Activated CD4-positive, CD25-positive, alpha-beta regulatory T cell treated with anti-CD3 and anti-CD28 coated beads, Interleukin-2, amount 50 U/mL, for 72 hours (primary cell): ENCODE measurements at regions not wholly inside any gene's neighbourhood (a gene's known extent, or its start where the extent isn't known, plus 50 kb on each side); places are given as distances from the start of the nearest gene placed in this dataset.

Source experiments
- DNase-seq: peaks from one replicate; pipeline ENCODE4 v3.0.0; 2021

DNA sequence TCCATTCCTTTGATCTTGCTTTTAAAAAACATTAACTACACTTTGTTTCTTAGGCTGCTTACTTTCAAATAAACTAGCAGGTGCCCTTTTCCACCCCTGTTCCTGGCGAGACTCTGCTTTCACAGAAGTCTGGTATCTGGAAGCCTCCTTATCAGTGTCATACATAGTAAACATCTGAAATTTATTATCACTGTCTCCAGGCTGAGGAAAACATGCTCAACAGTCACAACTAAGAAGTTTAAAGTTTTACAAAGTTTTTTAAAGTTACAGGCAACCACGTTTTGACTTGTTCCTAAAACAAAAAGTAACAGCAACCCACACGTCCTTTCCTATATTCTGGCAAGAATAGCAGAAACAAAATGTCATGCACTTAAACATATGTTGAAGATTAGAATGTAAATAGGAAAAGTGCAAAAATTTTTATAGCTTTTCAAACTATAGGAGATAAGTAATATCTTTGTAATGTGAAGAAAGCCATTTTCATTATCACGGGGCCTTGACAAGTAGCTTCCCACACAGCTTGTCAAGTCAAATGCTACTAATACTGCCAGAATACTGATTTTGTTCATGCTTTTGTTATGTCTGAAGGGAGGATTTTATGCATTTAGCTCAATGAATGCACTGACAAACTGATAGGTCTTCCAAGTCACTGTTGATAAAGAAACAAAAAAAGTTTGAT lies 275.2 kb upstream of the KCNMB2 start:
- no peak for DNase-seq

DNA sequence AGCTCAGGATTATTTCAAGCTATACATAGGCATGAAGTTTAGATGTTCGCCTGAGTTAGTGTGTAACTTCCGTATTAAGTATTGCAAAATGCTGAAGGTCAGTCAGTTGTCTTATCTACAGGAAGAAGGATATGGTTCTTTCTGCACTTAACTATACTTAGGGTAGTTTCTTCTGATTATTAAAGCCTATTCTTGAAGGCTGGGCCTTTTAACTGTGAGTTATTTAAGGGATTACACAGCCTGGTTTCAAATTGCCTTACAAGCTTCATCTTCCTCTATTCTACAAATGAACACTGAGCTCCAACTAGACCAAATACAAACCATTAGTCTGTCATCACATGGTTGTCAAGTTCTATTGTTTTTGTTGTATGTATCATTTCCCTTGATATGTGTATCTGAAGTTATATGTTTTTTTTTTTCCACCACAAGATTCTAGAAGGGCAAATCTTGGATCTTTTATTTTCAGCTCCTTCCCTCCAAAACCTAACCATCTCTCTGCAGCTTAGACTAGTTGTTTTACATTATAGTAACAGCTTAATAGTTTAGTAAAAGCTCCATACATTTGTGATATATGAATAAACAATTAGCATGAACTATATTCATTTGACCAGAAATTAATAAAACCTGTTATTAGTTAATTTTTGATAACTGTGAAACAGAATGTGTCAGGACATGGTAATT lies 272.9 kb upstream of the KCNMB2 start:
- no peak for DNase-seq

DNA sequence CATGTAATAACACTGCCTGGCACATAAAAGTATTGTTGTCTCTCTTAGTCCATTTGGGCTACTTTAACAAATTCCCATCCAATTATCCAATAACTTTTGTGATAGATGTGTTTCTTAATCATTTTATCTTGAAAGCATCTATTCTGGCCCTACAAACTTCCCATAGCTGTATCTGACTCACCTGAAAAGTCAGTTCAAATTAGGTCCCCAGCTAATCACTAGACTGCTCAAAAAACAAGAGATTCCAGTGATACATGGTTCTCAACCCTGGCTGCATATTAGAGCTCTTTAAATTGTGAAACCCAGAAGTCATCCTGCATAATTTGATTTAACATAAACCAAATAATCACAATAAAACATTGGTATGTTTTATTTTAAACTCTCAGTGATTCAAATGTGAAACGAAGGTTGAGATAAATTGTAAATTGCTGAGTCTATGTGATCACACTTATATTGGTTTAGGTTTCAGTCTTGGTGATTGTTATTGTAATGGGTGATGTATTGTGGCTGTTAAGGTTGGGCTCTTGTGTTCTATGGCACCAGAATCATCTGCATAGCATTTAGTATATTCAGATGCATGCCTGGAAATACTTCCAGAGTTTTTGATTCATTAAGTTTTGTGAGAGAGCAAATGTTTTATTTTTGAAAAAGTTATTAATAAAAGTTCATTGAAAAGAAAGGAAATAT lies 268.9 kb upstream of the KCNMB2 start:
- no peak for DNase-seq

- no peak for DNase-seq
Observed at GRCh38 chr3:178270838-178271237, 265.4 kb upstream of the KCNMB2 start.

GRCh38 chr3:178271740-178272387 lies 264.4 kb upstream of the KCNMB2 start:
- DNase-seq: no peak

DNA sequence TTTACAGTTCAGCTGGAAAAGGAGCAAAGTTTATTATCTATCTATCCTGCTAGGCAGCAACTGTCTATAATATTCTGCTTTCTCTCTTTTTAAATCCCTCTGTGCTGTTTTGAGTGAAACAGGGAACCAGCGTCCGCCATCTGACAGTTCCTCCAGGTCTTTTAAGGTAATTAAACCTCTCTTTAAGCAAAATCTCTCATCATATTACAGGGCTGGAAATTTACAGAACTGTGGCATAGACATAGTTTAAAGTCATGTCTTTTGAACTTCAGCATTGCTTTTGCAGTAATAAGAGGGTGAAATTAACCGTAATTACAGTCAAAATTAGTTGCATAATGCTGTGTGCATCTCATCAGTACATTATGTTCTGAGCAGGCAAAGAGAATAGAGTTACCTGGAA lies 263.4 kb upstream of the KCNMB2 start:
- no peak for DNase-seq

DNA sequence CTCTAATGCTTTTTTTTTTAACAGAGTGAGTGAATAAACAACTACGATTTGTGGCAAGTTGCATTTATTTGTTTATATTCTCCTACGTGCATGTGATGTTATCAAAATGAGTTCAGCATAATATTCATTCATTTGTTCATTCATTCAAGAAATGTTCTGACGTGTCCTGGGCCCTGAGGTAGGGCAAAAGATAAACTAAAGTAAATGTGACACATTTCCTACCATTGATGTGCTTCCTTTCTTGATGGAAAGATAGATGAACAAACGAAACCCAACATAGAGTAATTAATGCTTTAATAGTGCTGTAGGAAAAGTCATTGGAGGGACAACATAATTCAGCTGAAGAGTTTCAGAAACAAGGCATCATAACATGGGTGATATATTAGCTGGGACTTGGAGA lies 261.5 kb upstream of the KCNMB2 start:
- DNase-seq: no peak

- no peak for DNase-seq
Observed at GRCh38 chr3:178275311-178275710, 260.9 kb upstream of the KCNMB2 start.

DNA sequence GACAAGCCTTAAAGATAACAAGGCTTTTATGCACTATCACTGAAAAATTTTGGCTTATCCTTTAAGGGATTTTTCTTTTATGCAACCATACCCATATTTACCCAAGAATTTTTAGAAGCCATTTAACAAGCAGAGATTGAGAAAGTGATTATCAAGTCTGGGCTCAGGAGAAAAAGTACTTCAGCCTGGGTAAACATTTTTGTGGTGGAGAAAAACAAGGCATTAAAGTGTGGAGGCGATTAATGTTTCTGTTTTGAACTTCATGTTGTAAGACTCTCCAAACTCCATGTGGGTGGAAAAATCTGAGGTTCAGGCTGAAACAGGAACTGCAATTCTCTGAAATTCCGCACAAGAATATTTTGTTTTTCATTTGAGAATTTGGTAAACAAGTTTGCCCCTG lies 260.4 kb upstream of the KCNMB2 start:
- DNase-seq: no peak

DNA sequence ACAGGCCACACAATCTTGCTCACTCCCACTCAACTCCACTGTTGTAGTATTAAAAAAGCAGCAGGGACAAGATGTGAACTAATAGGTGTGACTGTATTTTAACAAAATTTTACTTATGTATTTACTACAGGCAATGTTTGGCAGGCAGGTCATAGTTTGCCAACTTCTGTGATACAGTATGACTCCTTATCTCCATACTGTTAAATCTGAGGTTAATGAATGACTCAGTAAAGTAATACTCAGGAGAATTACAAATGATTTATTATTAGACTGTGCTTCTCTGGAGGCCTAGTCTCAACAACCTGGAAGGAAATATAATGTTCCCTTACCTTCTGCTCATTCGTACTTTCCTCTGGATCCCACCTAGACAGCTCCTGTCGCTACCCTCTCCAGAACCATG lies 258.6 kb upstream of the KCNMB2 start:
- DNase-seq: no peak

GRCh38 chr3:178283561-178283960 lies 252.7 kb upstream of the KCNMB2 start:
- no peak for DNase-seq

- no peak for DNase-seq
Observed at GRCh38 chr3:178284181-178284580, 252.1 kb upstream of the KCNMB2 start.

GRCh38 chr3:178288074-178288473 lies 248.2 kb upstream of the KCNMB2 start:
- no peak for DNase-seq

DNA sequence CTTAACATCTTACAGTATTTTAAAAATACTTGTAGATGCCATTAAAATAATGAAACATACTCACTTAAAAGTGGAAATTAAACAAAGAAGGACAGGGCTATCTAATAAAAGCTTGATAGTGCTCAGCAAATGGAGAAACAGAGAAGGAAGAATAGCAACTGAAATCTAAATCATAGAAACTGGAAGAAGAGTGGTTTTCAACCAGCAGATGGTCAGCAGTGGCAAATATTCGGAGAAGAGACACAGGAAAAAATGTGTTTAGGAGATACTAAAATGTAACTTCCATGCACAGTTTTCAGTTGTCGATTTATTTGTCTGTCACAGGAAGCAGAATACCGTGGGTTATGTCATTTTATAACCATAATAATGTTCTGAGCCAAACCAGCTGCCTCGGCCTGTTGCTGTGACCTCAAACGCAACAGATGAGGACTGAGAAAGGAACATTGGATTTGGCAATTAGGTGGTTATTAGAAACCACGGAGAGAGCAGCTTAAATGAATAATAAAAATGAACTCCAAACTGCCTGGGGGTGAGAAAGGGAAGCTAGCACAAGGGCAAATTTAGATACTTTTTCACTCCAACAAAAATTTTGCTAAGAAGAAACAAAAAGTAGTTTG lies 246.6 kb upstream of the KCNMB2 start:
- DNase-seq: no peak

GRCh38 chr3:178291574-178292370 lies 244.5 kb upstream of the KCNMB2 start:
- no peak for DNase-seq

DNA sequence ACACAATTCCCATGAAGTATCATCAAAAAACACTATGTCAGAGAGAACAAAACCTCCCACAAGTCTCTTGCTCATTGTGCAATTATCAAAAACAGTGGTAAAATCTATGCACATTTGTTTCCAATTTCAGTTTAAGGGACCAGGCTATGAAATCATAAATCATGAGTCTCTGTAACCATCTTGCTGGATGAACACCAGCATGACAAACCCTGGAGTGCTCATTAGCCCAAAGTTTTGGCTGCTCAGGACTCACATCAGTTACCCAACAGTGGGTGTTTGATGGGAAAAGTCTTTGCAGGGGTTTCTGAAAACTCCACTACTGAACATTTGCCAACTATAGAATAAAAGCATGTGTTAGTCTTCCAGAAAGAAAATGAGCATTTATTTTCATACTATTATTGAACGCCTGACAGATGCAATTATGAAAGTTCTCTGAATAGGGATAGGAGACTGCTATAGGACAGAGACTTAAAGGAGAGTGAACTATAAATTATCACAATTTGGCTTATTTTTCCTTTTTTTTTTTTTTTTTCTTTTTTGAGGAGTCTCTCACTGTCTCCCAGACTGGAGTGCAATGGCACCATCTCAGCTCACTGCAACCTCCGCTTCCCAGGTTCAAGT lies 240.8 kb upstream of the KCNMB2 start:
- DNase-seq: no peak

GRCh38 chr3:178297199-178297598 lies 239.0 kb upstream of the KCNMB2 start:
- no peak for DNase-seq

GRCh38 chr3:178297740-178298139 lies 238.5 kb upstream of the KCNMB2 start:
- no peak for DNase-seq

GRCh38 chr3:178300441-178300959 lies 235.7 kb upstream of the KCNMB2 start:
- DNase-seq: no peak

GRCh38 chr3:178302966-178303930 lies 233.0 kb upstream of the KCNMB2 start:
- no peak for DNase-seq
